HepG2 (cell line): ENCODE measurements at regions not wholly inside any gene's neighbourhood (a gene's known extent, or its start where the extent isn't known, plus 50 kb on each side); places are given as distances from the start of the nearest gene placed in this dataset.

Experiments used
- CAMTA2 ChIP-seq: sonication (generic); formaldehyde crosslinking; IDR thresholded peaks from 2 replicates; pipeline ENCODE4 v1.4.0; 2020; ENCODE audit warnings: mild to moderate bottlenecking, missing genetic modification reagents, borderline replicate concordance
- DPF2 ChIP-seq: sonication (generic); formaldehyde crosslinking; IDR thresholded peaks from 2 replicates; pipeline ENCODE4 v1.4.0; 2020; ENCODE audit warnings: mild to moderate bottlenecking, low read depth, missing genetic modification reagents, borderline replicate concordance
- KDM3A ChIP-seq: IDR thresholded peaks from 2 replicates; pipeline ENCODE4 v1.6.1; 2018; ENCODE audit warnings: low read depth, missing compliant biosample characterization
- PAF1 ChIP-seq: IDR thresholded peaks from 2 replicates; pipeline ENCODE4 v1.6.1; 2016; ENCODE audit warnings: missing genetic modification reagents, missing compliant biosample characterization
- RBM22 ChIP-seq: fragments of 200-400 bp; formaldehyde crosslinking; optimal IDR thresholded peaks from 2 replicates; pipeline ENCODE3; 2017; ENCODE audit warnings: mild to moderate bottlenecking, low read length, moderate library complexity
- TSC22D2 ChIP-seq: sonication (generic); formaldehyde crosslinking; IDR thresholded peaks from 2 replicates; pipeline ENCODE4 v1.5.1; 2020; ENCODE audit warnings: missing genetic modification reagents, mild to moderate bottlenecking, borderline replicate concordance
- ZBTB7B ChIP-seq: sonication (generic); formaldehyde crosslinking; IDR thresholded peaks from 2 replicates; pipeline ENCODE4 v1.4.0; 2020; ENCODE audit warnings: missing genetic modification reagents
- ZFP82 ChIP-seq: sonication (generic); formaldehyde crosslinking; IDR thresholded peaks from 2 replicates; pipeline ENCODE4 v1.5.1; 2020; ENCODE audit warnings: mild to moderate bottlenecking, missing genetic modification reagents, borderline replicate concordance
- ZNF142 ChIP-seq: sonication (generic); formaldehyde crosslinking; IDR thresholded peaks from 2 replicates; pipeline ENCODE4 v1.4.0; 2020; ENCODE audit warnings: missing genetic modification reagents
- ZNF598 ChIP-seq: sonication (generic); formaldehyde crosslinking; IDR thresholded peaks from 2 replicates; pipeline ENCODE4 v1.5.1; 2020; ENCODE audit warnings: mild to moderate bottlenecking, missing genetic modification reagents, borderline replicate concordance
- ZNF710 ChIP-seq: sonication (generic); formaldehyde crosslinking; IDR thresholded peaks from 2 replicates; pipeline ENCODE4 v1.5.0; 2020; ENCODE audit warnings: mild to moderate bottlenecking, missing genetic modification reagents, borderline replicate concordance
- ZSCAN29 ChIP-seq: sonication (generic); formaldehyde crosslinking; conservative IDR thresholded peaks from 2 replicates; pipeline ENCODE4 v1.4.0; 2020; ENCODE audit warnings: mild to moderate bottlenecking, missing genetic modification reagents
- TF ChIP-seq, protein P1 (sequence below): sonication (generic); formaldehyde crosslinking; IDR thresholded peaks from 2 replicates; pipeline ENCODE4 v1.4.0; 2020; ENCODE audit warnings: low read depth, missing genetic modification reagents
- TF ChIP-seq, protein P2 (sequence below): sonication (generic); formaldehyde crosslinking; IDR thresholded peaks from 2 replicates; pipeline ENCODE4 v1.8.1; 2022; ENCODE audit warnings: low read depth, mild to moderate bottlenecking, missing genetic modification reagents
- TF ChIP-seq, protein P3 (sequence below): sonication (generic); formaldehyde crosslinking; IDR thresholded peaks from 2 replicates; pipeline ENCODE4 v1.4.0; 2020; ENCODE audit warnings: mild to moderate bottlenecking, low read depth, missing genetic modification reagents

GRCh38 chr2:190136259-190136658, 73.7 kb upstream of the MSTN start (continued):
- TF ChIP-seq, protein P1, sequence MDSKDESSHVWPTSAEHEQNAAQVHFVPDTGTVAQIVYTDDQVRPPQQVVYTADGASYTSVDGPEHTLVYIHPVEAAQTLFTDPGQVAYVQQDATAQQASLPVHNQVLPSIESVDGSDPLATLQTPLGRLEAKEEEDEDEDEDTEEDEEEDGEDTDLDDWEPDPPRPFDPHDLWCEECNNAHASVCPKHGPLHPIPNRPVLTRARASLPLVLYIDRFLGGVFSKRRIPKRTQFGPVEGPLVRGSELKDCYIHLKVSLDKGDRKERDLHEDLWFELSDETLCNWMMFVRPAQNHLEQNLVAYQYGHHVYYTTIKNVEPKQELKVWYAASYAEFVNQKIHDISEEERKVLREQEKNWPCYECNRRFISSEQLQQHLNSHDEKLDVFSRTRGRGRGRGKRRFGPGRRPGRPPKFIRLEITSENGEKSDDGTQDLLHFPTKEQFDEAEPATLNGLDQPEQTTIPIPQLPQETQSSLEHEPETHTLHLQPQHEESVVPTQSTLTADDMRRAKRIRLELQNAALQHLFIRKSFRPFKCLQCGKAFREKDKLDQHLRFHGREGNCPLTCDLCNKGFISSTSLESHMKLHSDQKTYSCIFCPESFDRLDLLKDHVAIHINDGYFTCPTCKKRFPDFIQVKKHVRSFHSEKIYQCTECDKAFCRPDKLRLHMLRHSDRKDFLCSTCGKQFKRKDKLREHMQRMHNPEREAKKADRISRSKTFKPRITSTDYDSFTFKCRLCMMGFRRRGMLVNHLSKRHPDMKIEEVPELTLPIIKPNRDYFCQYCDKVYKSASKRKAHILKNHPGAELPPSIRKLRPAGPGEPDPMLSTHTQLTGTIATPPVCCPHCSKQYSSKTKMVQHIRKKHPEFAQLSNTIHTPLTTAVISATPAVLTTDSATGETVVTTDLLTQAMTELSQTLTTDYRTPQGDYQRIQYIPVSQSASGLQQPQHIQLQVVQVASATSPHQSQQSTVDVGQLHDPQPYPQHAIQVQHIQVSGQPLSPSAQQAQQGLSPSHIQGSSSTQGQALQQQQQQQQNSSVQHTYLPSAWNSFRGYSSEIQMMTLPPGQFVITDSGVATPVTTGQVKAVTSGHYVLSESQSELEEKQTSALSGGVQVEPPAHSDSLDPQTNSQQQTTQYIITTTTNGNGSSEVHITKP: no peak
- TF ChIP-seq ZFP82 (CRISPR knock-in tag): no peak
- TF ChIP-seq, protein P2, sequence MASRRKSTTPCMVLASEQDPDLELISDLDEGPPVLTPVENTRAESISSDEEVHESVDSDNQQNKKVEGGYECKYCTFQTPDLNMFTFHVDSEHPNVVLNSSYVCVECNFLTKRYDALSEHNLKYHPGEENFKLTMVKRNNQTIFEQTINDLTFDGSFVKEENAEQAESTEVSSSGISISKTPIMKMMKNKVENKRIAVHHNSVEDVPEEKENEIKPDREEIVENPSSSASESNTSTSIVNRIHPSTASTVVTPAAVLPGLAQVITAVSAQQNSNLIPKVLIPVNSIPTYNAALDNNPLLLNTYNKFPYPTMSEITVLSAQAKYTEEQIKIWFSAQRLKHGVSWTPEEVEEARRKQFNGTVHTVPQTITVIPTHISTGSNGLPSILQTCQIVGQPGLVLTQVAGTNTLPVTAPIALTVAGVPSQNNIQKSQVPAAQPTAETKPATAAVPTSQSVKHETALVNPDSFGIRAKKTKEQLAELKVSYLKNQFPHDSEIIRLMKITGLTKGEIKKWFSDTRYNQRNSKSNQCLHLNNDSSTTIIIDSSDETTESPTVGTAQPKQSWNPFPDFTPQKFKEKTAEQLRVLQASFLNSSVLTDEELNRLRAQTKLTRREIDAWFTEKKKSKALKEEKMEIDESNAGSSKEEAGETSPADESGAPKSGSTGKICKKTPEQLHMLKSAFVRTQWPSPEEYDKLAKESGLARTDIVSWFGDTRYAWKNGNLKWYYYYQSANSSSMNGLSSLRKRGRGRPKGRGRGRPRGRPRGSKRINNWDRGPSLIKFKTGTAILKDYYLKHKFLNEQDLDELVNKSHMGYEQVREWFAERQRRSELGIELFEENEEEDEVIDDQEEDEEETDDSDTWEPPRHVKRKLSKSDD: no peak
- TF ChIP-seq RBM22: no peak
- TF ChIP-seq TSC22D2 (CRISPR knock-in tag): no peak
- no peak for TF ChIP-seq ZNF598 (CRISPR knock-in tag)
- no peak for TF ChIP-seq ZBTB7B
- no peak for TF ChIP-seq ZNF142 (CRISPR knock-in tag)
- TF ChIP-seq, protein P3, sequence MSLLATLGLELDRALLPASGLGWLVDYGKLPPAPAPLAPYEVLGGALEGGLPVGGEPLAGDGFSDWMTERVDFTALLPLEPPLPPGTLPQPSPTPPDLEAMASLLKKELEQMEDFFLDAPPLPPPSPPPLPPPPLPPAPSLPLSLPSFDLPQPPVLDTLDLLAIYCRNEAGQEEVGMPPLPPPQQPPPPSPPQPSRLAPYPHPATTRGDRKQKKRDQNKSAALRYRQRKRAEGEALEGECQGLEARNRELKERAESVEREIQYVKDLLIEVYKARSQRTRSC (CRISPR knock-in tag): no peak
- no peak for TF ChIP-seq KDM3A (CRISPR knock-in tag)
- TF ChIP-seq DPF2 (CRISPR knock-in tag): peak; percentile 49; the same call in 1 of the 2 replicates
- TF ChIP-seq ZNF710 (CRISPR knock-in tag): no peak
- no peak for TF ChIP-seq CAMTA2 (CRISPR knock-in tag)
- no peak for TF ChIP-seq ZSCAN29
- no peak for TF ChIP-seq PAF1 (CRISPR knock-in tag)
